GM19238 (cell line): ENCODE measurements at regions not wholly inside any gene's neighbourhood (a gene's known extent, or its start where the extent isn't known, plus 50 kb on each side); places are given as distances from the start of the nearest gene placed in this dataset.

ENCODE experiments used
- DNase-seq: peaks from one replicate; pipeline ENCODE4 v3.0.0; 2011; ENCODE audit warnings: low spot score; ENCODE audit not compliant: insufficient read length

- no peak for DNase-seq
These were observed 208.3 kb downstream of the ZC3H11B start for GRCh38 chr1:219404629-219405028.

DNA sequence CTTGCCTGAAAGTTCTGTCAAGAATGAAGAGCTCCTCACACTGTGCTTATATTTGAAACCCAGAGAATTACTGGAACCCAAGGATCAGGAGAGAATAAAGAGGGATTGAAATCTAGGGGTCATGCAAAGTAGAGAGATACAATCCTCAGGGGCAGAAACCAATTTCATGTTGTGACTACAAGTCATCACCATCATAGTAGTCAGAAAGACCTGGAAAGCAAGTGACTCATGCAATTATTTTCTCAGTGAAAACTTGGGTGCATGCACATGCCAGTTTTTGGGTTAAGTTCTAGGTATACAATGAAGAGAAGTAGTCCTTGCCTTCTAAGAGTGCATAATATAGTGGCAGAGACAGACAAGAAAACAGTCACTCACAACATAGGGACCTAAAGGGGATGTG is 210.0 kb downstream of the ZC3H11B start:
- no peak for DNase-seq

- no peak for DNase-seq
These were observed 210.9 kb downstream of the ZC3H11B start for GRCh38 chr1:219401724-219402625.

DNA sequence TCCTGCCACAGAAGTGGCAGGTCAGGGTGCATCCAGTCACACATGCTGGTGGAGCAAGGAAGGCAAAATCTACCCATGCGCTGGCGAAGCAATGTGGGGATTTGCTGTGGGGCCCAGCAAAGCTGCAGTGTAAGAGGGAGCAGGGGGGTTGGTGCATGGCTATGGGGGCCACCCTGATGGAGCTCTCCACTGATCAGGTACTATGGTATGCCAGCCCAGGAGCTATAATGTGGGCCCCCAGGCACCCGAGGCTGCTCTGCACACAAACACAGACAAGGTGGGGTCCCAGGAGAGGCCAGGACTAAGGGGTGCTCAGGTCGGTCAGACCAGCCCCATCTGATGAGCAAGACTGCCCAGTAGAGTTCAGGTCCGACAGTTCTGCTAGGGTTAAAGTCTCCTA is 213.5 kb downstream of the ZC3H11B start:
- DNase-seq, result no peak

DNA sequence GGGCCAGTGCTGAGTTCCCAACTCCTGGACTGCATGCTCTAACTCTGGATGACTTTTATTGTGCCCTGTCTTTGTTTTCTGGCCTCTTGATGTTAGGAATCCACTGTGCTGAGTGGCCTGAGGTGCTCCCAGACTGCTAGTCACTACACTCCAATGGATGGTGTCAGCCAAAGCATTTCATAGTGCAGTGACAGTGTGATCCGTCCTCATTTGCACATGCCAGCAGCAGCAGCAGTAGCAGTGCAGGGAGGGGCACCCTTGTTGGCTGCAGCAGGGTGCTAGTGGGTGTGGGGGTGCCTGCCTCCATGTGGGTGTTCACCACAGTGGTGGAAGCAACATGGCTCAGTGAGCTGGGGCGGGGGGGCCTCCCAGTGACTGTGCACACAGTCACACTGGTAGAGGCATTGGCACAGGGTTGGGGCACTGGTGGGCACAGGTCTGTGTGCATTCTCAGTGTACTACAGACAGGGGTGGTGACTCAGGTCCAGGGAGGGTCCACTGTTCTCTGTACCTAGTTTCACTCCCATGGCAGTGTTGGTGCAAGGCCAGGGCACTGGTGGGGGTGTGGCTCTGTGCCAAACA is 214.0 kb downstream of the ZC3H11B start:
- no peak for DNase-seq

DNA sequence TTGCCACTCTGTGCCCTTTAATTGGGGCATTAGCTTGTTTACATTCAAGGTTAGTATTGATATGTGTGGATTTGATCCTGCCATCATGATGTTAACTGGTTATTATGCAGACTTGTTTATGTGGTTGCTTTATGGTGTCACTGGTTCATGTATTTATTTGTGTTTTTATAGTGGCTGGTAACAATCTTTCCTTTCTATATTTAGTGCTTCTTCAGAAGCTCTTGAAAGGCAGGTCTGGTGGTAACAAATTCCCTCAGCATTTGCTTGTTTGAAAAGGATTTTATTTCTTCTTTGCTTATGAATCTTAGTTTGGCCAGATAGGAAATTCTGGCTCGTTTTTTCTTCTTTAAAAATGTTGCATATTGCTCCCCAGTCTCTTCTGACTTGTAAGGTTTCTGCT is 215.4 kb downstream of the ZC3H11B start:
- DNase-seq, result no peak

DNA sequence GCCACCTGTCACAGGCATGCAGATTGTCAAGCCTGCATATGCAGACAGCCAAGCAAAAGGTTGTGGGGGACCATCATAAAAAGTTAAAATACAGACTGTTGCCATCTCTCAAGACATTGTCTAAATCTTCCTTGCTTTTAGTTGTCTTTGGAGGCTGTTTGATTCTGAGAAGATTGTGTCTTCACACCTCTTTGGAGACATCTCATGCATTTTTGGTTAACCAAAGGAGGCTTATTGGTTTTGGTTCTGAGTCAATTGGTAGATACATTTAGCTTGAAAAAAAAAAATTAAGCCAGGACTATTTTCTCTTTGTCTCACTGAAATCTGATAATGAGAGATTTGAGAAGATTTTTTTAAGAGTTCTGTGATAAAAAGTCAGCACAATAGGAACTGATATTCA is 217.6 kb downstream of the LYPLAL1 start:
- DNase-seq, result no peak

DNA sequence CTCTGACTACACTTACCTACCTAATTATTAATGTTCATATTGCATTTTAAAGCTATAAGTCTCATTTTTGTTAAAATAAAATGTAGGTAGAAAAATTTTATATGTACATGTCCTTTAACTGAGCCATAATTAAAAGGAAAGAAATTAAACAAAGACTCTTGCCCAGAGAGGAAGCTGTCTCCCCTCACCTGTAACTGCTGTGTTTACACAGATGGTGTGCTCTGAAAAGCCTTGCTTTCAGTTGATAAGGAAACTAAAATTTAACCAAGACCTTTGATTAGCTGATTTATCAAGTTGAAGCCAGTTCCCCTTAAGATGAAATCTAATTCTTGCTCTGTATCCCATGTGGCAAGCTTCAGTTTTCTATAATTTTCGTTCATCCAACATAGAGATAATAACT is 213.5 kb downstream of the LYPLAL1 start:
- DNase-seq, result no peak

GRCh38 chr1:219385787-219386427 is 212.2 kb downstream of the LYPLAL1 start:
- DNase-seq, result peak; percentile 18

GRCh38 chr1:219383281-219383680 is 209.6 kb downstream of the LYPLAL1 start:
- DNase-seq, result no peak

DNA sequence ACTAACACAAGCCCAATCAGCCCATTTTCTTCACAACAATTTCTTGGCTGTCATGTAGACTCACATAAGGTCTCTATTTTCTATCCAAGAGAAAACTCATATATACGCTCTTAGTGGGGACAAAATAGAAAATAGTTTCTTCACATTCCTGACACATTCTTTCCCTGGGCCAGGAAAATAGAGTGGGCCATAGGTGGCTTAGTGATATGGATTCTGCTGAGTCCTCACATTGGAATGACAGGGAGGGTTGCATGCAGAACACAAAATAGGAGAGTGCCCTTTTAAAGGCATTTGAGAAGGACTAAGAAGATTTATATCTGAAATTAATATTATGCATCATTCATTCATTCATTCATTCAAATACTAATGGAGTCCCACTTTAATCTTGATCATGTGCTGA is 207.7 kb downstream of the LYPLAL1 start:
- no peak for DNase-seq

DNA sequence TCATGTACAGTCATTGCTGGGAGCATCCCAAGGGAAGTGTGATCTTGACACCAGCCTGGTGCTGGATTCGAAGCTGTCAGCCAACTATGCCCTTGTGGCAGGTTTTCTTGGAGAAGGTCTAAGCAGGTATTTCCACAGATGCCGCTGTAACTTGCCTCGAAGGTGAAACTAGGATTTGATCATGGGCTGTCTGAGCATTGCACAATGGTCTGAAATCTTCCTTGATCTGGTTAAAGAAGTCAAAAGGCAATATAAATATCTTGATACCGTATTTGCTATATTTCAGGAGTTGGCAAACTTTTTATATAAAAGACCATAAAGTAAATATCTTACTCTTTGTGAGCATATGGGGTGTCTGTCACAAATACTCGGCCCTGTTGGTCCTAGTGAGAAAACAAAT is 206.8 kb downstream of the LYPLAL1 start:
- no peak for DNase-seq

- DNase-seq, result no peak
These were observed 206.0 kb downstream of the LYPLAL1 start for GRCh38 chr1:219379691-219380090.

DNA sequence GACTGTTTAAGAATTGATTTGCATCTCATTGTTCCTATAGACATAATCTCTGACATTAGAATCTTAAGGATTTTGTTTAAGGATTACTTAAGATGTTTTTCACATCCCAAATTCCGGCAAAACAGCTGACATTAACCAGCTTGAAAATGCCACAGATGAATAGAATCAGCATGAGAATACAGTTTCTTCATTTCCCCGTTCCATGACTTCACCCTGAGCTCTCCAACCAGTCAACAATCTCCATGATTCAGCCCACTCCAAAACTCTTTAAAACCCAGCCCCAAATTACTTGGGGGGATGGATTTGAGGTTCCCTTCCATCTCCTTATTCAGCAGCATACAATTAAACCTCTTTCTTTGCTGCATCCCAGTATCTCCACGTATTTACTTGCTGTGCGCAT is 201.0 kb downstream of the LYPLAL1 start:
- DNase-seq, result no peak

DNA sequence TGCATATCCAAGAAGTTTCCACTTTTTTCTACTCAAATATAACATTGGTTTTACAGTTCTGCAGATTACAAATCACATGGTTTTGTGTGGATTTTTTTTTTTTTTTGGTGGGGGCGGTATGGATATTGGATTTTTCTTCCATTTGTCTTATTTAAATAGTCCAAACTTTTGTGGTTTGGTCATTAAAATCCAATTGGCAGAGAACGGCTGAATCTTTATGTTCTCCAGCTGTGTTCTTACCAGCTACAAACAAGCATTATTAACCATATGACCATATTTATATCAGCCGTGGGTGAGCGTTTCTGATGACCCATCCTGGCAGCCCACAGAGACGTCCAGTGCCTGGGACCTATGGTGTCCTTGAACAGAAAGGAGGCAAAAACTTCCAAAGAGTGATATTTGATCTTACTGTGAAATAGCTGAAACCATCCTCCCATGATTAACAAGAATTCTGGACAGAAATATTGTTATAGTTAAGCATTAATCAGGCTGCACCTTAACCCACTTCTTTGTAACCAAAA is 200.4 kb downstream of the LYPLAL1 start:
- no peak for DNase-seq

DNA sequence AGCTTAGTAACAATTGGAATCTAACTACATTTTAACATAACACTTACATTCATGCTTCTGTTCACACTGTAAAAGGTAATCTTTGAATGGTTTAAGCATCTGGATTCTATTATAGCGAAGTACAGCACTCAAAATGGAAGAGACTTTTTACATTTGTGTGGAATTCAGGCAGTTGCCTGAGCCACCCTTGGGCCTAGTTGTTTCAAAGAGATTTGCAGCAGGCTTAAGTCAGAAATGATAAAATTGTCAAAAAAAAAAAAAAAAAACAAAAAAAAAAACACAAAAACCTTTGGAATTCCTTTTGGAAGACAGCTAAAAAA is 199.9 kb downstream of the LYPLAL1 start:
- no peak for DNase-seq

- no peak for DNase-seq
These were observed 199.4 kb downstream of the LYPLAL1 start for GRCh38 chr1:219372916-219373615.

- no peak for DNase-seq
These were observed 197.8 kb downstream of the LYPLAL1 start for GRCh38 chr1:219371471-219371870.

DNA sequence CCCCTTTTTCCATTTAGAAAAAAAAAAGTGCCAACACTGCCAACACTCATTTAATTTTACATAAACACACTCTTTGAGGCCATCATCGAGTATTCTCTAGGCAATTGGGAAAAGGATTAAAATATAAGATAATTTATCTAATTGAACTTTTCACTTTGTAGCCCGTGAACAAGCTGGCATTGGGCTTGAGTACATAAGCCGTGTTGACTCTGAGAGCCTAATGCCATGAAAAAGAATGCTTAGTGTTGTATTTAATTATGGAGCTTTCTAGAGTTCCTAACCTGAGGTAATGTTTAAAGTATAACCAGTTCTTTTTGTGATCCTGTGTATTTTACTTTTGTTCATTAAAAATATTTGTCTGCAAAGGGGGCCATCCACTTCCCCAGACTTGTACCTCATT is 193.8 kb downstream of the LYPLAL1 start:
- DNase-seq, result no peak

- no peak for DNase-seq
These were observed 191.8 kb downstream of the LYPLAL1 start for GRCh38 chr1:219365451-219365850.

DNA sequence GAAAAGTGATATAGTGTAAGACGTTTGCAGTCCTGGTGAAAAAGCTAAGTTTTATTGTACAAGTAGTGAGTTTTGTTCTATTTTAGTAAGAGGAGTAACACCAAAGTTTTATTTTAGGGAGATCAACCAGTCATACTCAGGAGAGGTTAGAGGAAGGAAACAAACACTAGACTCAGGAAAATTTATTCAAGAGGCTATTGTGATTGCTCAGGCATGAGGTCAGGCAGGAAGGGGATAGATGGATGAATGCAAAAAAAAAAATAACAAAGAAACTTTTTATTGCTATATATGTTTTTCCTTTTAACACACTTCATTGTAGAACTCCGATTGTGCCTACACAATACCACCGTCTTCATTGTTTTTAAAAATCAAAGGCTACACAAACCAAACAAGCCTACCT is 189.0 kb downstream of the LYPLAL1 start:
- DNase-seq, result no peak

DNA sequence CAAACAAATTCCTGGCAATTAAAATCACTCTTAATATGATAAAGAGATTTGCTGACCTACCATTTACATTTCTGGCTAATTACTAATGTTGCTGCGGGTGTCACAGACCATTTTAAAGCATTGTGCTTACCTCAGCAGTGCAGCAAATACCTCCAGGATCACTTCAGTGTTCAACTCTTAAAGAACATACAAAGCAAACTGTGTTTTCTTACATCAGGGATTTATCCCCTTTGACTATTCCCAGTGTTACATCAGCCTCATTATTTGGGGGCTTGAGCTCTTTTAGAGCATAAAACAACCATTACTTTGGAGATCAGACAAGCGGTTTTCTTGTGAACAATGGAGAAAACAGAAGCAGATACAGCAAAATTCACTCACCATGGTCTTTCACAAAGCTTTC is 185.4 kb downstream of the LYPLAL1 start:
- no peak for DNase-seq
